ENCODE measurements at regions not wholly inside any gene's neighbourhood (a gene's known extent, or its start where the extent isn't known, plus 50 kb on each side); places are given as distances from the start of the nearest gene placed in this dataset.

GRCh38 chr3:194054540-194054939 is 81.4 kb upstream of the HES1 start:
- H3K9me3 Mint-ChIP-seq = peaks cover 27% of the 10 kb centered on the region
- Histone ChIP-seq H3K79me2 (replicated peaks; ENCODE audit: insufficient read depth) (no peaks in the 10 kb centered on the region), H4K20me1 (replicated peaks; ENCODE audit: insufficient read depth) (no peaks in the 10 kb centered on the region), H3K27ac (ENCODE audit: low read depth) (no peak overlapping the region), H3K4me2 (peak overlapping the region; percentile 69), H3K27me3 (ENCODE audit: insufficient read depth) (peaks cover 54% of the 10 kb centered on the region), H2AFZ (peak overlapping the region; percentile 29), H3K9me2 (ENCODE audit: insufficient read depth) (no peaks in the 10 kb centered on the region), H3K36me3 (ENCODE audit: insufficient read depth) (no peaks in the 10 kb centered on the region), H3K4me3 (no peak overlapping the region), H3K4me1 (ENCODE audit: insufficient read depth) (peaks cover 42% of the 10 kb centered on the region), H3F3A (replicated peaks; ENCODE audit: low read depth) (peaks cover 11% of the 10 kb centered on the region)
- ATAC-seq (peak; percentile 77), DNase-seq (ENCODE audit: low spot score) (peak; percentile 56)
- TF ChIP-seq CREB1 (CRISPR knock-in tag; IDR thresholded peaks at IDR 0.05; ENCODE audit: low read depth) = no peak
- no peak for TF ChIP-seq REST (IDR thresholded peaks at IDR 0.05; ENCODE audit: unreplicated experiment)
- TF ChIP-seq ZNF331 (CRISPR knock-in tag; IDR thresholded peaks at IDR 0.05; ENCODE audit: low read depth) = no peak
- TF ChIP-seq NANOG (IDR thresholded peaks at IDR 0.05; ENCODE audit: borderline replicate concordance) = no peak
- no peak for TF ChIP-seq ZNF114 (CRISPR knock-in tag; IDR thresholded peaks at IDR 0.05)
- no peak for TF ChIP-seq STAT1 (IDR thresholded peaks at IDR 0.05; ENCODE audit: unreplicated experiment)
- TF ChIP-seq EZH2 (IDR thresholded peaks at IDR 0.05; ENCODE audit: low read depth, unreplicated experiment) = no peak
- H3K27me3 Mint-ChIP-seq (ENCODE audit: insufficient read depth, low read depth, poor library complexity) = peaks cover 16% of the 10 kb centered on the region
- H3K4me1 Mint-ChIP-seq = peaks cover 37% of the 10 kb centered on the region
- H3K4me3 Mint-ChIP-seq = no peak overlapping the region; the same call in 2 of the 3 replicates
- no peak overlapping the region for H3K27ac Mint-ChIP-seq
- H3K36me3 Mint-ChIP-seq (ENCODE audit: low read depth) = peaks cover 22% of the 10 kb centered on the region

- Histone ChIP-seq H2AFZ (peak overlapping the region; percentile 29; the same call in 1 of the 2 replicates), H3K27me3 (ENCODE audit: insufficient read depth) (peaks cover 59% of the 10 kb centered on the region), H3K79me2 (replicated peaks; ENCODE audit: insufficient read depth) (no peaks in the 10 kb centered on the region), H3K4me1 (ENCODE audit: insufficient read depth) (peaks cover 46% of the 10 kb centered on the region), H3K36me3 (ENCODE audit: insufficient read depth) (no peaks in the 10 kb centered on the region), H3K4me3 (no peak overlapping the region), H3F3A (replicated peaks; ENCODE audit: low read depth) (peaks cover 11% of the 10 kb centered on the region), H4K20me1 (replicated peaks; ENCODE audit: insufficient read depth) (no peaks in the 10 kb centered on the region), H3K27ac (ENCODE audit: low read depth) (no peak overlapping the region), H3K9me2 (ENCODE audit: insufficient read depth) (no peaks in the 10 kb centered on the region), H3K4me2 (peak overlapping the region; percentile 69)
- Mint-ChIP-seq H3K4me3 (no peak overlapping the region), H3K9me3 (peaks cover 27% of the 10 kb centered on the region), H3K27me3 (ENCODE audit: insufficient read depth, low read depth, poor library complexity) (peaks cover 16% of the 10 kb centered on the region), H3K27ac (no peak overlapping the region), H3K4me1 (peaks cover 39% of the 10 kb centered on the region), H3K36me3 (ENCODE audit: low read depth) (peaks cover 22% of the 10 kb centered on the region)
- ATAC-seq (peak; percentile 20), DNase-seq (ENCODE audit: low spot score) (no peak)
- TF ChIP-seq CTCF (conservative IDR thresholded peaks at IDR 0.05; ENCODE audit: low read depth in 2 of 2) (no peak), REST (IDR thresholded peaks at IDR 0.05; ENCODE audit: unreplicated experiment) (no peak), NANOG (IDR thresholded peaks at IDR 0.05; ENCODE audit: borderline replicate concordance) (no peak), EZH2phosphoT487 (IDR thresholded peaks at IDR 0.05; ENCODE audit: unreplicated experiment) (no peak), ZNF331 (CRISPR knock-in tag; IDR thresholded peaks at IDR 0.05; ENCODE audit: low read depth) (no peak), CREB1 (CRISPR knock-in tag; IDR thresholded peaks at IDR 0.05; ENCODE audit: low read depth) (no peak), JUNB (IDR thresholded peaks at IDR 0.05; ENCODE audit: unreplicated experiment) (no peak), EZH2 (IDR thresholded peaks at IDR 0.05; ENCODE audit: low read depth, unreplicated experiment) (no peak), ZNF114 (CRISPR knock-in tag; IDR thresholded peaks at IDR 0.05) (no peak), ETS1 (IDR thresholded peaks at IDR 0.05) (no peak), STAT1 (IDR thresholded peaks at IDR 0.05; ENCODE audit: unreplicated experiment) (no peak), POLR2AphosphoS5 (IDR thresholded peaks at IDR 0.05; ENCODE audit: low read depth) (no peak)
These were observed 81.0 kb upstream of the HES1 start for GRCh38 chr3:194054961-194055360.
